Right lobe of liver (tissue), 6 donors: ENCODE measurements at regions not wholly inside any gene's neighbourhood (a gene's known extent, or its start where the extent isn't known, plus 50 kb on each side); places are given as distances from the start of the nearest gene placed in this dataset.

Experiments used
- ATAC-seq, 4 donors: fragments of 200-7000 bp; cut with Tn5 transposase; one replicate each; pipeline ENCODE4 v1.9.1; 2020; ENCODE audit warnings: mild to moderate bottlenecking in 4 of 4, moderate library complexity in 4 of 4
- DNase-seq, 3 donors: peaks; one replicate each; pipeline ENCODE4 v3.0.0-alpha.2; 2020
- H3K27ac ChIP-seq, 3 donors: fragments of 200-600 bp; one replicate each; pipeline ENCODE4 v1.8.0; 2022
- H3K27me3 ChIP-seq, 2 donors: fragments of 200-600 bp; one replicate each; pipeline ENCODE4 v1.8.0; 2022
- H3K36me3 ChIP-seq, 4 donors: fragments of 200-600 bp; sonication (generic) in 1 of 4; one replicate each; pipeline versions ENCODE4 v1.5.1 to v1.8.0; 2017 to 2022; ENCODE audit warnings: control low read depth in 1 of 4
- H3K4me1 ChIP-seq, 4 donors: fragments of 200-600 bp; sonication (generic) in 1 of 4; one replicate each; pipeline versions ENCODE4 v1.5.1 to v1.8.0; 2017 to 2022; ENCODE audit warnings: control low read depth in 1 of 4
- H3K4me3 ChIP-seq, 3 donors: fragments of 200-600 bp; one replicate each; pipeline ENCODE4 v1.8.0; 2022
- H3K9me3 ChIP-seq, 4 donors: fragments of 200-600 bp; sonication (generic) in 1 of 4; one replicate each; pipeline versions ENCODE4 v1.5.1 to v1.8.0; 2017 to 2022; ENCODE audit warnings: control low read depth in 1 of 4
- CTCF ChIP-seq, 4 donors: fragments of 200-600 bp in 3 of 4; fragments of 450-650 bp in 1 of 4; IDR thresholded peaks; one replicate each; pipeline versions ENCODE4 v1.5.1 to v1.8.0; 2016 to 2022; ENCODE audit warnings: antibody characterized with exemption in 4 of 4, mild to moderate bottlenecking in 2 of 4
- POLR2A ChIP-seq: fragments of 450-650 bp; IDR thresholded peaks from one replicate; pipeline ENCODE4 v1.6.1; 2017; ENCODE audit warnings: antibody characterized with exemption, mild to moderate bottlenecking
- WGBS: methylation state at CpG from one replicate; pipeline ENCODE4 v1.1.6; 2018; ENCODE audit warnings: low coverage, low lambda C conversion rate; ENCODE audit not compliant: insufficient coverage; ENCODE audit errors: missing lambda C conversion rate; 5-methylcytosine and 5-hydroxymethylcytosine counted together
- intact Hi-C, 2 donors: fragments of 100-400 bp; cut with DNase I; formaldehyde crosslinking; loops; one replicate each; pipeline versions ENCODE4 v1.11.2 to v1.14.1; 2022
- donor health status: DM: no; HTN: yes; CAD: no.
- donor health status: DM: no; HTN: no; CAD: no.
- donor health status: DM: no; HTN: no; CAD: no.
- donor health status: DM: no; HTN: yes; CAD: no.
- donor health status: DM: no; HTN: yes; CAD: no.

GRCh38 chr4:157804986-157805385, 367.8 kb downstream of the GASK1B start:
- Histone ChIP-seq H3K9me3 (no peaks in the 10 kb centered on the region), H3K36me3 (no peaks in the 10 kb centered on the region), H3K4me1 (peaks cover 0 to 12% (median 0%) of the 10 kb centered on the region in 4 donors), H3K4me3 (no peak overlapping the region), H3K27ac (no peak overlapping the region), H3K27me3 (no peaks in the 10 kb centered on the region)
- DNase-seq (no peak), ATAC-seq (peak; percentile 57 to 90 (median 80))
- no peak for TF ChIP-seq POLR2A
- TF ChIP-seq CTCF (IDR thresholded peaks at IDR 0.05), result peak; percentile 31 to 56 (median 44)
- intact Hi-C loops, result no loop called here

- TF ChIP-seq POLR2A, result no peak
- no peak for TF ChIP-seq CTCF (IDR thresholded peaks at IDR 0.05)
- Histone ChIP-seq H3K9me3 (no peaks in the 10 kb centered on the region), H3K27me3 (no peaks in the 10 kb centered on the region), H3K27ac (no peak overlapping the region), H3K4me1 (peaks cover 0 to 12% (median 0%) of the 10 kb centered on the region in 4 donors), H3K4me3 (no peak overlapping the region), H3K36me3 (no peaks in the 10 kb centered on the region)
- peak; percentile 82 to 90 (median 86) for ATAC-seq
- WGBS, result 29% methylated on average over 1 of the region's 1 CpG
- DNase-seq, result no peak
- intact Hi-C loops, result no loop called here
These were observed 368.8 kb downstream of the GASK1B start for GRCh38 chr4:157803845-157804521.

- Histone ChIP-seq H3K36me3 (no peaks in the 10 kb centered on the region), H3K27ac (no peak overlapping the region), H3K27me3 (no peaks in the 10 kb centered on the region), H3K4me1 (peaks cover 0 to 12% (median 0%) of the 10 kb centered on the region in 4 donors), H3K4me3 (no peak overlapping the region), H3K9me3 (no peaks in the 10 kb centered on the region)
- TF ChIP-seq CTCF (IDR thresholded peaks at IDR 0.05) (no peak), POLR2A (no peak)
- WGBS, result 87% methylated on average over 3 of the region's 3 CpGs
- intact Hi-C loops, result no loop called here
- DNase-seq (no peak), ATAC-seq (no peak)
These were observed 369.4 kb downstream of the GASK1B start for GRCh38 chr4:157803421-157803820.

GRCh38 chr4:157795495-157795894, 377.3 kb downstream of the GASK1B start:
- no peak overlapping the region for H3K4me3 ChIP-seq
- H3K27me3 ChIP-seq, result no peaks in the 10 kb centered on the region
- no peaks in the 10 kb centered on the region for H3K36me3 ChIP-seq
- 87% methylated on average over 1 of the region's 1 CpG for WGBS
- no peaks in the 10 kb centered on the region for H3K9me3 ChIP-seq
- DNase-seq, result no peak
- no peak overlapping the region for H3K27ac ChIP-seq
- intact Hi-C loops, result no loop called here
- no peaks in the 10 kb centered on the region for H3K4me1 ChIP-seq
- no peak for ATAC-seq
- TF ChIP-seq POLR2A (no peak), CTCF (IDR thresholded peaks at IDR 0.05) (no peak)

GRCh38 chr4:157792716-157793115, 380.1 kb downstream of the GASK1B start:
- ATAC-seq, result no peak
- Histone ChIP-seq H3K4me3 (no peak overlapping the region), H3K27me3 (no peaks in the 10 kb centered on the region), H3K36me3 (no peaks in the 10 kb centered on the region), H3K27ac (no peak overlapping the region), H3K9me3 (no peaks in the 10 kb centered on the region), H3K4me1 (no peaks in the 10 kb centered on the region)
- intact Hi-C loops, result no loop called here
- TF ChIP-seq CTCF (IDR thresholded peaks at IDR 0.05), result no peak
- no peak for TF ChIP-seq POLR2A
- no peak for DNase-seq
